ENCODE measurements at regions not wholly inside any gene's neighbourhood (a gene's known extent, or its start where the extent isn't known, plus 50 kb on each side); places are given as distances from the start of the nearest gene placed in this dataset.

- TF ChIP-seq JUND (IDR thresholded peaks at IDR 0.05; ENCODE audit: low read length) (no peak), ATF2 (IDR thresholded peaks at IDR 0.05; ENCODE audit: low read length) (no peak), USF2 (IDR thresholded peaks at IDR 0.05; ENCODE audit: low read length) (no peak)
These were observed 1400.8 kb upstream of the DDX18 start (continued) for GRCh38 chr2:116413659-116414058.

All from H1 (cell line).